Right lobe of liver (tissue), 4 donors: ENCODE measurements at regions not wholly inside any gene's neighbourhood (a gene's known extent, or its start where the extent isn't known, plus 50 kb on each side); places are given as distances from the start of the nearest gene placed in this dataset.

Source experiments
- CTCF ChIP-seq, 4 donors: fragments of 200-600 bp in 3 of 4; fragments of 450-650 bp in 1 of 4; IDR thresholded peaks; one replicate each; pipeline versions ENCODE4 v1.5.1 to v1.8.0; 2016 to 2022; ENCODE audit warnings: antibody characterized with exemption in 4 of 4, mild to moderate bottlenecking in 2 of 4
- POLR2A ChIP-seq: fragments of 450-650 bp; IDR thresholded peaks from one replicate; pipeline ENCODE4 v1.6.1; 2017; ENCODE audit warnings: antibody characterized with exemption, mild to moderate bottlenecking
- donor health status: DM: no; HTN: no; CAD: no.
- donor health status: DM: no; HTN: no; CAD: no.
- donor health status: DM: no; HTN: yes; CAD: no.

- TF ChIP-seq CTCF (IDR thresholded peaks at IDR 0.05) (no peak), POLR2A (no peak)
Observed at GRCh38 chr2:122980671-122981070, 1044.4 kb upstream of the CNTNAP5 start.
